ENCODE measurements at regions not wholly inside any gene's neighbourhood (a gene's known extent, or its start where the extent isn't known, plus 50 kb on each side); places are given as distances from the start of the nearest gene placed in this dataset.

DNA sequence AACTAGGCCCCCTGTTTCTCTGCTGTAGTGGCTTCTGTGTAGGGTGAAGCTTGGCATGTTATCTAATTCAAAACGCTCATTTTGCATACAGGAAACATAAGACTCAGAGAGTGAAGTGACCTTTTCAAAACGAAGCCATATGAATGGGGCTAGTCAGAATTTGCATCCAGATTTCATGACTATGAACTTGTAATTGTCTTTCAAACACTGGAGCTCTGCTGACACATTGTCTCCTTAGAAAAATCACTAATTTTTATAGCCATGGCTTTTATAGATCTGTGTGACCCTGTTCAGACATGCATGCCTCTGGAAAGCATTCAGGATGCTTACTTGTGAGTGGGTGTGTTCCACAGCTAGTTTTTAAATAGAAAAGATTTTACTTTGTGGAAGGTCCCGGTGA, 444.3 kb upstream of the GCFC2 start:
- intact Hi-C loops (cut with micrococcal nuclease) (no loop called here), dilution Hi-C loops (cut with MboI; ENCODE audit: extremely low pct_ligation_motif_present, low sequenced_read_pairs) (no loop called here)
- Histone ChIP-seq H4K20me1 (replicated peaks; ENCODE audit: control insufficient read depth, extremely low read depth, insufficient read depth, low read length) (no peaks in the 10 kb centered on the region), H3K4me2 (ENCODE audit: insufficient read depth, low read length) (no peak overlapping the region), H3K27ac (ENCODE audit: insufficient read depth, low read depth, low read length) (no peak overlapping the region), H3K4me3 (replicated peaks in 1 of 3; ENCODE audit: insufficient read depth in 1 of 3, low read depth in 1 of 3, low read length in 3 of 3) (no peak overlapping the region), H3K9me3 (replicated peaks; ENCODE audit: control insufficient read depth, insufficient read depth, low read length) (no peaks in the 10 kb centered on the region), H3K27me3 (ENCODE audit: control insufficient read depth in 2 of 2, insufficient read depth in 2 of 2, low read length in 2 of 2) (no peaks in the 10 kb centered on the region), H3K9me1 (replicated peaks; ENCODE audit: control insufficient read depth, extremely low read depth, insufficient read depth, low read length) (no peaks in the 10 kb centered on the region), H3K79me2 (ENCODE audit: control insufficient read depth, insufficient read depth, low read length) (no peaks in the 10 kb centered on the region), H2AFZ (ENCODE audit: low read depth, low read length) (no peak overlapping the region), H3K4me1 (ENCODE audit: control insufficient read depth, extremely low read depth, insufficient read depth, low read length) (no peaks in the 10 kb centered on the region), H3K9ac (replicated peaks; ENCODE audit: extremely low read depth, insufficient read depth, low read length) (no peak overlapping the region), H3K36me3 (ENCODE audit: control insufficient read depth in 2 of 2, extremely low read depth in 1 of 2, insufficient read depth in 2 of 2, low read length in 2 of 2) (no peaks in the 10 kb centered on the region)
- POLR2A ChIA-PET: no interaction called here
- CTCF ChIA-PET: no interaction called here
- DNase-seq (ENCODE audit: low read depth, low spot score) (no peak), FAIRE-seq (no peak)
- no TSS peak for BruUV-seq (replicated peaks)
- TF ChIP-seq MYC (IDR thresholded peaks at IDR 0.05; ENCODE audit: low read depth, low read length) (no peak), FOS (IDR thresholded peaks at IDR 0.05; ENCODE audit: borderline replicate concordance, insufficient read depth, low read length) (no peak), EZH2 (IDR thresholded peaks at IDR 0.05; ENCODE audit: borderline replicate concordance, low read depth, low read length, severe bottlenecking) (no peak), GATA2 (IDR thresholded peaks at IDR 0.05; ENCODE audit: insufficient read depth, insufficient read length, low read depth, low read length) (no peak)
- TF ChIP-seq, protein P1, sequence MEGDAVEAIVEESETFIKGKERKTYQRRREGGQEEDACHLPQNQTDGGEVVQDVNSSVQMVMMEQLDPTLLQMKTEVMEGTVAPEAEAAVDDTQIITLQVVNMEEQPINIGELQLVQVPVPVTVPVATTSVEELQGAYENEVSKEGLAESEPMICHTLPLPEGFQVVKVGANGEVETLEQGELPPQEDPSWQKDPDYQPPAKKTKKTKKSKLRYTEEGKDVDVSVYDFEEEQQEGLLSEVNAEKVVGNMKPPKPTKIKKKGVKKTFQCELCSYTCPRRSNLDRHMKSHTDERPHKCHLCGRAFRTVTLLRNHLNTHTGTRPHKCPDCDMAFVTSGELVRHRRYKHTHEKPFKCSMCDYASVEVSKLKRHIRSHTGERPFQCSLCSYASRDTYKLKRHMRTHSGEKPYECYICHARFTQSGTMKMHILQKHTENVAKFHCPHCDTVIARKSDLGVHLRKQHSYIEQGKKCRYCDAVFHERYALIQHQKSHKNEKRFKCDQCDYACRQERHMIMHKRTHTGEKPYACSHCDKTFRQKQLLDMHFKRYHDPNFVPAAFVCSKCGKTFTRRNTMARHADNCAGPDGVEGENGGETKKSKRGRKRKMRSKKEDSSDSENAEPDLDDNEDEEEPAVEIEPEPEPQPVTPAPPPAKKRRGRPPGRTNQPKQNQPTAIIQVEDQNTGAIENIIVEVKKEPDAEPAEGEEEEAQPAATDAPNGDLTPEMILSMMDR (IDR thresholded peaks at IDR 0.05; ENCODE audit: extremely low read depth in 1 of 2, insufficient read depth in 1 of 2, low read depth in 1 of 2, low read length in 2 of 2): no peak

DNA sequence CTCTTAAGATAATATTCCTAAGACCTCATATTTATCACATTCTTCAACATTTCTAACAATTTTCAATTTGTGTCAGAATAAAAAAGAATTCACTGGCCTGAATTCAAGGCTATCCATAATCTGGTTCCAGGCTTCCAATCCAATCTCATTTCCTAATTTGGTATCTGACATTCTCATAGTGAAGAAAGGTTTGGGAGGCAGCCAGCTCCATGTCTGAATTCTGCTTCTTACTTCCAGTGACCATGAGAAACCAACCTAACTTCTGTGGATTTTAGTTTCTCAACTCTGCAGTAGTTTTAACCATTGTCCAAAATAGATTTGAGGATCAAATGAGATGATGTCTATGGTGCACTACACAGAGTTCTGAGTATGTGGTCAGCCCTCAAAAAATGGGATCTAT, 439.1 kb upstream of the GCFC2 start:
- H3K4me1 ChIP-seq (ENCODE audit: control insufficient read depth, extremely low read depth, insufficient read depth, low read length): no peaks in the 10 kb centered on the region
- H3K4me2 ChIP-seq (ENCODE audit: insufficient read depth, low read length): no peak overlapping the region
- H3K4me3 ChIP-seq (replicated peaks in 1 of 3; ENCODE audit: insufficient read depth in 1 of 3, low read depth in 1 of 3, low read length in 3 of 3): no peak overlapping the region
- no peak overlapping the region for H2AFZ ChIP-seq (ENCODE audit: low read depth, low read length)
- DNase-seq (ENCODE audit: low read depth, low spot score): no peak
- no peaks in the 10 kb centered on the region for H3K9me3 ChIP-seq (replicated peaks; ENCODE audit: control insufficient read depth, insufficient read depth, low read length)
- no peaks in the 10 kb centered on the region for H3K36me3 ChIP-seq (ENCODE audit: control insufficient read depth in 2 of 2, extremely low read depth in 1 of 2, insufficient read depth in 2 of 2, low read length in 2 of 2)
- H3K9ac ChIP-seq (replicated peaks; ENCODE audit: extremely low read depth, insufficient read depth, low read length): no peak overlapping the region
- H3K27ac ChIP-seq (ENCODE audit: insufficient read depth, low read depth, low read length): no peak overlapping the region
- no peaks in the 10 kb centered on the region for H3K79me2 ChIP-seq (ENCODE audit: control insufficient read depth, insufficient read depth, low read length)
- H4K20me1 ChIP-seq (replicated peaks; ENCODE audit: control insufficient read depth, extremely low read depth, insufficient read depth, low read length): no peaks in the 10 kb centered on the region
- TF ChIP-seq POLR2AphosphoS5 (IDR thresholded peaks at IDR 0.05; ENCODE audit: insufficient read depth, low read depth, low read length) (no peak), JUN (IDR thresholded peaks at IDR 0.05; ENCODE audit: borderline replicate concordance, insufficient read depth, insufficient read length, low read depth) (no peak), FOS (IDR thresholded peaks at IDR 0.05; ENCODE audit: borderline replicate concordance, insufficient read depth, low read length) (no peak), MYC (IDR thresholded peaks at IDR 0.05; ENCODE audit: low read depth, low read length) (no peak), POLR2A (IDR thresholded peaks at IDR 0.05; ENCODE audit: low read depth, low read length) (no peak), MAX (IDR thresholded peaks at IDR 0.05; ENCODE audit: insufficient read depth, insufficient read length) (no peak), EZH2 (IDR thresholded peaks at IDR 0.05; ENCODE audit: borderline replicate concordance, low read depth, low read length, severe bottlenecking) (no peak), GATA2 (IDR thresholded peaks at IDR 0.05; ENCODE audit: insufficient read depth, insufficient read length, low read depth, low read length) (no peak)
- TF ChIP-seq, protein P1 (IDR thresholded peaks at IDR 0.05; ENCODE audit: extremely low read depth in 1 of 2, insufficient read depth in 1 of 2, low read depth in 1 of 2, low read length in 2 of 2): no peak
- ChIA-PET CTCF (no interaction called here), POLR2A (no interaction called here)
- H3K27me3 ChIP-seq (ENCODE audit: control insufficient read depth in 2 of 2, insufficient read depth in 2 of 2, low read length in 2 of 2): no peaks in the 10 kb centered on the region
- no peaks in the 10 kb centered on the region for H3K9me1 ChIP-seq (replicated peaks; ENCODE audit: control insufficient read depth, extremely low read depth, insufficient read depth, low read length)
- BruUV-seq (replicated peaks): no TSS peak
- intact Hi-C loops (cut with micrococcal nuclease): no loop called here
- no peak for FAIRE-seq
- dilution Hi-C loops (cut with MboI; ENCODE audit: extremely low pct_ligation_motif_present, low sequenced_read_pairs): no loop called here

All from endothelial cell of umbilical vein (primary cell).